Testis (tissue), 2 donors: ENCODE measurements at regions not wholly inside any gene's neighbourhood (a gene's known extent, or its start where the extent isn't known, plus 50 kb on each side); places are given as distances from the start of the nearest gene placed in this dataset.

Experiments
- DNase-seq: peaks from one replicate; pipeline ENCODE4 v3.0.0-alpha.2; 2019
- H3K27ac ChIP-seq, 2 donors: fragments of 200-600 bp; sonication (generic); one replicate each; pipeline ENCODE4 v1.5.1; 2019
- H3K27me3 ChIP-seq: fragments of 200-600 bp; sonication (generic); one replicate; pipeline ENCODE4 v1.5.1; 2019
- H3K36me3 ChIP-seq: fragments of 200-600 bp; sonication (generic); one replicate; pipeline ENCODE4 v1.5.1; 2017; ENCODE audit warnings: low read depth; ENCODE audit errors: missing control alignments
- H3K4me1 ChIP-seq: fragments of 200-600 bp; sonication (generic); one replicate; pipeline ENCODE4 v1.5.1; 2019
- H3K4me3 ChIP-seq, 2 donors: fragments of 200-600 bp; sonication (generic); one replicate each; pipeline ENCODE4 v1.5.1; 2017 to 2019
- H3K9me3 ChIP-seq: fragments of 200-600 bp; sonication (generic); one replicate; pipeline ENCODE4 v1.5.1; 2017
- POLR2A ChIP-seq: fragments of 450-650 bp; IDR thresholded peaks from one replicate; pipeline ENCODE4 v1.6.1; 2017; ENCODE audit warnings: antibody characterized with exemption, mild to moderate bottlenecking, moderate library complexity
- WGBS, 2 donors: methylation state at CpG; one replicate each; pipeline ENCODE4 v1.1.5; 2018; 5-methylcytosine and 5-hydroxymethylcytosine counted together
- intact Hi-C: fragments of 100-400 bp; cut with DNase I; formaldehyde crosslinking; loops from one replicate; pipeline ENCODE4 v1.15.1; 2023; ENCODE audit warnings: low total_unique reads
- TF ChIP-seq, protein P1 (sequence below), 3 experiments: fragments of 450-650 bp in 2 of 3; fragments of 200-600 bp in 1 of 3; sonication (generic) in 1 of 3; IDR thresholded peaks; one replicate each; pipeline ENCODE4 v1.5.1; 2016 to 2019; ENCODE audit warnings: antibody characterized with exemption in 3 of 3, mild to moderate bottlenecking in 2 of 3, moderate library complexity in 1 of 3

- no peaks in the 10 kb centered on the region for H3K9me3 ChIP-seq
- no peak overlapping the region for H3K27ac ChIP-seq
- no peaks in the 10 kb centered on the region for H3K4me1 ChIP-seq
- DNase-seq: no peak
- no peaks in the 10 kb centered on the region for H3K27me3 ChIP-seq
- intact Hi-C loops: no loop called here
- WGBS, 2 donors: 91 to 100% methylated on average over 7 to 9 of the region's 9 CpGs
- H3K4me3 ChIP-seq: no peak overlapping the region
- no peaks in the 10 kb centered on the region for H3K36me3 ChIP-seq
- no peak for TF ChIP-seq POLR2A
- TF ChIP-seq, protein P1, sequence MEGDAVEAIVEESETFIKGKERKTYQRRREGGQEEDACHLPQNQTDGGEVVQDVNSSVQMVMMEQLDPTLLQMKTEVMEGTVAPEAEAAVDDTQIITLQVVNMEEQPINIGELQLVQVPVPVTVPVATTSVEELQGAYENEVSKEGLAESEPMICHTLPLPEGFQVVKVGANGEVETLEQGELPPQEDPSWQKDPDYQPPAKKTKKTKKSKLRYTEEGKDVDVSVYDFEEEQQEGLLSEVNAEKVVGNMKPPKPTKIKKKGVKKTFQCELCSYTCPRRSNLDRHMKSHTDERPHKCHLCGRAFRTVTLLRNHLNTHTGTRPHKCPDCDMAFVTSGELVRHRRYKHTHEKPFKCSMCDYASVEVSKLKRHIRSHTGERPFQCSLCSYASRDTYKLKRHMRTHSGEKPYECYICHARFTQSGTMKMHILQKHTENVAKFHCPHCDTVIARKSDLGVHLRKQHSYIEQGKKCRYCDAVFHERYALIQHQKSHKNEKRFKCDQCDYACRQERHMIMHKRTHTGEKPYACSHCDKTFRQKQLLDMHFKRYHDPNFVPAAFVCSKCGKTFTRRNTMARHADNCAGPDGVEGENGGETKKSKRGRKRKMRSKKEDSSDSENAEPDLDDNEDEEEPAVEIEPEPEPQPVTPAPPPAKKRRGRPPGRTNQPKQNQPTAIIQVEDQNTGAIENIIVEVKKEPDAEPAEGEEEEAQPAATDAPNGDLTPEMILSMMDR (IDR thresholded peaks at IDR 0.05): no peak
Observed at GRCh38 chr22:47902646-47903180, 1140.3 kb downstream of the TBC1D22A start.

DNA sequence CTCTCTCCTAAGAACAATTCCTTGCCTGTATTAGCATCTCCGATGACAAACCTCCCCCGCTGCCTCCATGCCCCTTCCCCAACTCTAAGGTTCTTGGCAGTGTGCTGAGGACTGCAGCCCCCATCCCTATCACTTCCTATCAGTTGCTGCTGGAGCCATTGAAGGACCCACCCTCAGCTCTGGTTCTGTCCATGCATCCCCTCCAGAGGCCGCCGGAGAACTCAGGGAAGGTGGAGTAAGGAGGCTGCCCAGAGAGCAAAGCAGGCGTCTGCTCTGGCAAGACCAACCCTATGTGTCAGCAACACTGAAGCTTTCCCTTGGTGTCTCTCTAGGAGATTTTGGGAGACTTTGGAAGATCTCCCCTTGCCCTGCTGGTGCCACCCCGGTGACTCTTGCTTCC, 1139.5 kb downstream of the TBC1D22A start:
- no peaks in the 10 kb centered on the region for H3K4me1 ChIP-seq
- H3K4me3 ChIP-seq: no peak overlapping the region
- no peaks in the 10 kb centered on the region for H3K27me3 ChIP-seq
- intact Hi-C loops: no loop called here
- 90 to 96% methylated on average over 6 of the region's 6 CpGs for WGBS, 2 donors
- TF ChIP-seq, protein P1 (IDR thresholded peaks at IDR 0.05): no peak
- TF ChIP-seq POLR2A: no peak
- H3K36me3 ChIP-seq: no peaks in the 10 kb centered on the region
- H3K9me3 ChIP-seq: no peaks in the 10 kb centered on the region
- DNase-seq: no peak
- no peak overlapping the region for H3K27ac ChIP-seq

- H3K27ac ChIP-seq: no peak overlapping the region
- TF ChIP-seq, protein P1 (IDR thresholded peaks at IDR 0.05): no peak
- TF ChIP-seq POLR2A: no peak
- H3K9me3 ChIP-seq: no peaks in the 10 kb centered on the region
- no peaks in the 10 kb centered on the region for H3K4me1 ChIP-seq
- H3K4me3 ChIP-seq: no peak overlapping the region
- intact Hi-C loops: no loop called here
- no peak for DNase-seq
- H3K36me3 ChIP-seq: no peaks in the 10 kb centered on the region
- WGBS, 2 donors: 89 to 90% methylated on average over 8 of the region's 8 CpGs
- H3K27me3 ChIP-seq: no peaks in the 10 kb centered on the region
Observed at GRCh38 chr22:47899894-47900293, 1137.4 kb downstream of the TBC1D22A start.

- no peak for DNase-seq
- H3K27ac ChIP-seq: no peak overlapping the region
- 79 to 92% methylated on average over 3 of the region's 3 CpGs for WGBS, 2 donors
- H3K9me3 ChIP-seq: no peaks in the 10 kb centered on the region
- no peak overlapping the region for H3K4me3 ChIP-seq
- no peaks in the 10 kb centered on the region for H3K27me3 ChIP-seq
- H3K36me3 ChIP-seq: no peaks in the 10 kb centered on the region
- TF ChIP-seq, protein P1 (IDR thresholded peaks at IDR 0.05): no peak
- no peak for TF ChIP-seq POLR2A
- intact Hi-C loops: no loop called here
- no peaks in the 10 kb centered on the region for H3K4me1 ChIP-seq
Observed at GRCh38 chr22:47898946-47899345, 1136.5 kb downstream of the TBC1D22A start.

GRCh38 chr22:47891609-47892008, 1129.2 kb downstream of the TBC1D22A start:
- Histone ChIP-seq H3K9me3 (no peaks in the 10 kb centered on the region), H3K36me3 (no peaks in the 10 kb centered on the region), H3K4me1 (peaks cover 5% of the 10 kb centered on the region), H3K4me3 (no peak overlapping the region), H3K27ac (no peak overlapping the region), H3K27me3 (no peaks in the 10 kb centered on the region)
- DNase-seq: no peak
- intact Hi-C loops: no loop called here
- 85 to 88% methylated on average over 6 of the region's 6 CpGs for WGBS, 2 donors
- TF ChIP-seq, protein P1 (IDR thresholded peaks at IDR 0.05): no peak
- no peak for TF ChIP-seq POLR2A
